Stimulated activated CD8-positive, alpha-beta memory T cell treated with anti-CD3 and anti-CD28 coated beads, Interleukin-12 subunit alpha, Interleukin-12 subunit beta, amount 100 ng/mL, for 24 hours (primary cell): ENCODE measurements at regions not wholly inside any gene's neighbourhood (a gene's known extent, or its start where the extent isn't known, plus 50 kb on each side); places are given as distances from the start of the nearest gene placed in this dataset.
A peak's percentile ranks its signal among the peaks of the same experiment; 100 is the strongest.

Source experiments
- DNase-seq: peaks from one replicate; pipeline ENCODE4 v3.0.0-alpha.2; 2020; ENCODE audit errors: extremely low read depth

GRCh38 chr10:78559661-78560340, 509.0 kb upstream of the ZMIZ1 start:
- DNase-seq = no peak

DNA sequence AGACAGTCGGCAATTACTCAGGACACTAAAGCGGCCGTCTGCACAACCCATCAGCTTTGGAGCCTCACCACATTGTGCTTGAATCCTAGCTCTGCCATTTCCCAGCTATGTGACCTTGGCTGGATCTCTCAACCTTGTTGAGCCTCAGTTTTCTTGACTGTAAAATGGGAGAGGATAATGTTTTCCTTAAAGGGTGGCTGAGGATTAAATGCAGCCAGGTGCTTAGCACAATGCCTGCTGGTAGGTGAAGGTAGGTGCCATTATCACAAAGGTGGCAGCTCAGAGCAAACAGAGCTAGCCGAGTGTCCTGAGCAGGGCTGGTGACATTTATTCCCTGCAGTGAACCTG, 508.5 kb upstream of the ZMIZ1 start:
- no peak for DNase-seq

GRCh38 chr10:78563314-78563713, 505.5 kb upstream of the ZMIZ1 start:
- no peak for DNase-seq

- DNase-seq = no peak
Measured at GRCh38 chr10:78565841-78566240, 502.9 kb upstream of the ZMIZ1 start.

DNA sequence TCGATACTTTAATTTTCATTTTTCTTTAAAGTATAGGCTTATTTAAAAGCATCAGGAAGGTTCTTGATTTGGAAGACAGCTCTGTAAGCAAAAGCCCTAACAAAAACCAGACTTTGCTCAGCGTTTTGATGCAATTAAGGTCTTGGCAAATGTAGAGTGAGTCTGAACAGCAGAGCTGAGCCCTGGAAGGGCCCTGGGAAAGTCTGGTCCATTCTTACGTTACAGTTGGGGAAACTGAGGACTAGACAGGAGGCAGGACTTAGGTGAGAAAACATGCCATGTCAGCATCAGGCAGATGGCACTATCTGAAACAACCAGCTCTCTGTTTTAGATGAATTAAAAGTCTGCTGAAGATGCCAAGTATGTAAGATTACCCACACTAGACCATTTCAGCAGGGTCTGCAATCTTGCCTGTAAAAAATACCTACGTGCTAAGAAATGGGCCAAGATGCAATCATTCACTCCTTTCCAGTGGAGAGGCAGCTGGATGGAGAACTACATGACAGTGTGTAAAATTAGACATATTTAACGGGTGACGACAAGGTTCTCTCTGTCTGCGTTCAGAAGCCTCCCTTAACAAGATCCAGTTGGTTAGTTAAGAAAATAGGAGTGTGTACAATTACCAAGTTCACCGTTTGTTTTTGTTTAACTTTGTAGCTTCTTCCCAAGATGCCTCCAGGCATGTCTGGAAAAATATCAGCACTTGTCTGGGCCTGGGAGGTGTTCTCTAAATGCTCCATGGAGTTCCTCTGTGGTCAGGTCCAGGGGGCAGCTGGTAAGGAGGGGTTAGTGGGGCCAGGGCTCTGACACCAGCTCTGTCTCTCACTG, 502.3 kb upstream of the ZMIZ1 start:
- no peak for DNase-seq

- DNase-seq = no peak
Measured at GRCh38 chr10:78567680-78568455, 500.9 kb upstream of the ZMIZ1 start.

GRCh38 chr10:78568620-78569019, 500.1 kb upstream of the ZMIZ1 start:
- no peak for DNase-seq

GRCh38 chr10:78570633-78571235, 498.0 kb upstream of the ZMIZ1 start:
- DNase-seq = no peak

- DNase-seq = no peak
Measured at GRCh38 chr10:78571286-78571685, 497.5 kb upstream of the ZMIZ1 start.

DNA sequence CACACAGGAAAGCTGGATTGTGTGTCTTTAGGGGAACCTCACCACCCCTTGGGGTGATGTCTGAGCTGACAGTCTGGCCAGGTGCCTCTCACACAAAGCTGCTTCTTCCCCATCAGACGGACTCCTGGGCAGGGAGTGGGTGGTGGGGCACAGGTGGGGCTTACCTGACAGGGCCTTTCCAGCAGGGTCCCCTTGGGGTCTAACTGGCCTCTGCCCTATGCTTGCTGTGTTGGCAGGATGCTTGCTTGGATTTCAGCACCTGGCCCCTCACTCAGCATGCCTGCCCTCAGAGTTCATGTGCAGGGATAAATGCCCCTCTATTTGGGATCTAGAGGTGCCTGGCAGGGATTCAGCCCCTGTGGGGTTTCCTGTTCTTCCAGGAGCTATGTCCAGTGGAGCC, 496.9 kb upstream of the ZMIZ1 start:
- DNase-seq = no peak

DNA sequence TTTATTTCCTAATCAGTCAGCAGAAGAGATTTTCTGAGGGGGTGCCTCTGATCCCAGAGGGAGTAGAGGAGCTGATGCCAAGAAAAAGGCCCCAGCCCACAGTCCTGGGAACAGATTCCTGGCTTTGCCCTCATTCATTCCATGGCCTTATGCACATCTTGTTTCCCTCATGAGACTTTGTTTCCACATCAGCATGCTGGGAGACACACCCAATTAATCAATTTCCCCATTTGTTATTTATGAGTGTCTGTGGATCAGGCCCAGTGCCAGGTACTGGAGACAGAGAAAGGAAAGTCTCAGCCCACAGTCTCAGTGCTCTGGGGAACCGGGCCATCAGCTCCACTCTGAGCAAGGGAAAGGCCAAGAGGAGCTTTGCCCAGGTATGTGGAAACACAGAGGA, 496.2 kb upstream of the ZMIZ1 start:
- no peak for DNase-seq

GRCh38 chr10:78574547-78574946, 494.2 kb upstream of the ZMIZ1 start:
- DNase-seq = no peak

DNA sequence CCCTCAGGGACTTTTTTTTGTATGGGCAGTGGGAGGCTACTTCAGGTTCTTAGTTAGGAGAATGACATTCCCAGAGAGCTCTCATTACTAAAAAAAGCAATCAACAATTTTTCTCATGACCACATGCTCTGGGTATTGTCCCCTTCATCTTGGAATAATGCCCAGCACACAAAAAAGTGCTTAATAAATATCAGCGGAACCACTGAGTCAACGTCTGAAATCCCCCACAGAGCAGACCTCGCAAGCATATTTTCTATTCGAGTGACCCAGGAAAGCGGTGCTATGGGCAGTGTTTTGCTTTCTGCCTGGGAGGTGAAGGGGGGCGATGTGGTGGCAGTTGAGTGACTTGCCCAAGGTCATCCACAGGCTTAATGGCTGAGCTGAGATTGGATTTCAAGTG, 493.4 kb upstream of the ZMIZ1 start:
- DNase-seq = no peak

DNA sequence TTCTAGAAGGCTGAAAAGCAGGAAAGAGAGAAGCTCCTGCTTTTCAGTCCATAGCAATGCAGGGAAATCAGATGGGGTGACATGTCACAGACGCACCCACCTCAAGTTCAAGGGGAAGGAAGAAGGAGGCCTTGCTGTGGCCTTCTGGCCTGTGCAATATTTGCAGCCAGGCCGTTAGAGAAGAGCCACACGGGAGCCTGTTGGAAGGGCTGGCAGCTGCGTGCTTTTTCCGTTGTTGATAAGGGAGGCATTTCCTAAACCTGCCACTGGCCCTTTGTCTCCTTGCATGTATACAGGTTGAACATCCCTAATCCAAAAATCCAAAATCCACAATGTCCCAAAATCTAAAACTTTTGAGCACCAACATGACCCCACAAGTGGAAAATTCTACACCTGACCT, 492.5 kb upstream of the ZMIZ1 start:
- no peak for DNase-seq

DNA sequence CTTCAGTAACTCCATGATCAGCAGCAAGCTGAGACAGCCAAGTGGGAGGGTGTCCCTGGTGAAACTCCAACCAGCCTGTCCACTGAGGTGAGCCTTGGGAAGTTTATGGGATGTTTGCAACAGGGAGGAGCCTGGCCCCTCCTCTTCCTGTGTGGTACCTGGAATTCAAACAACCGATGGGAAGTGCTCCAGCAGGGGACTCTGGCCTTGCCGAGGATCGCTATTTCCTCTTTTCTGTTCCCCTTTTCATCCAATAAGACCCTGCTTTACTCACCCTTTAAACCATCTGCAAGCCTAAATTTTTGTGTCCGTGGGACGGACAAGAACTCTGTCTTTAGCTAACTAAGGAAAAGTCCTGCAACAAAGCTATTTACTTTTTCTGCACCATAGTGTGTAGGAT, 491.1 kb upstream of the ZMIZ1 start:
- no peak for DNase-seq

DNA sequence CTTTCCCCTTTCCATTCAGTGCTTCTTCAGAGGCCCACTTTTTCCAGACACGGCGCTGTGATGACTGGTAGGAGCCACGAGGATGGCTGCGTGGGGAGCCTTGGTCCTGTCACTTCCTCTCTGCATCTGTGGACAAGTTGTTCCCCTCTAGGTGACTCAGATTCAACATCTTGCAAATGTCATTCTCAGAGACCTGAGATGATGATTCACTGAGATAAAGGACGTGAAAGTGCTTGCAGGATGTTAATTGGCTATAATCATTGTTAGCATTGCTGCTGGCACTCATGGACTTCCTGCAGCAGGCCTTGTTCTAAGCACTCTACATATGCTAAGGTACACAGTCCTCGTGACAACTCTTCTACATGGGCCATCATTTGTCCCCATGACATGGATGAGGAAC, 489.8 kb upstream of the ZMIZ1 start:
- DNase-seq = peak; percentile 5

DNA sequence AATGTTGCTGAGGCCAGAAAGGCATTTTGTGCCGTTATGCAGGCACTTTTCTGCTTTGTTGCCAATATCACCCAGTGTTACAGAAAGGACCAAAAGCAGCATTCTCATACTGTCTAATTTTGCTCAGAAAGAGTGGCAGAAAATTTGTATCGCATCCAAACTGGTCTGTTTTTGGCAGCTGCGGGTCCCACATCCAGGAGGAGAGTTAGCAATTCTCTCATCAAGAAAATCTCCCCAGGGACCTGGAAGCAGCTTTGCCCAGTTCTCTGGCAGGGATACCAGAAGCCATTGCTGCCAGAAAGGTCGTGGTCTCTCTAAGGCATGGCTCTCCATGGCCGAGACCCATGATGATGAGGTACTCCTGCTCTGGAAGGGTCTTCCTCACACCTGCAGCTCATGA, 489.2 kb upstream of the ZMIZ1 start:
- no peak for DNase-seq

DNA sequence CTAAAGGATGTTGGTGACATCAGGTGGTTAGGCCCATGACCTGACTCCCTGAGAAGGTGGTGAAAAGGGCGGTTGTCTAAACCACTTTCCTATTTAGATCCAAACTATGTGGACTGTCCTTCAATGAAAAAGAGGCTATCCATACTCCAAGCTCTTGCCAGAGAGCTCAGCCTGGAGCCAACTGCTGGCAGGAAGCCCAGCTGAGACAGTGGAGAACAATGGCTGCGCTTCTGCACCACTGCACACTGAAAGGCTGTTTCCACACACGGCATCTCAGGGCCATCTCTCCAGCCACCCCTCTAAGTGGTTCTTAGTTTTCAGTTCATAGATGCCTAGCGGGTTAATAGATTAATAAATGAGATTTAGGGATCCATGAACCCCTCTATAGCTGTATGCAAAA, 488.8 kb upstream of the ZMIZ1 start:
- DNase-seq = no peak

GRCh38 chr10:78581133-78581694, 487.6 kb upstream of the ZMIZ1 start:
- DNase-seq = no peak

DNA sequence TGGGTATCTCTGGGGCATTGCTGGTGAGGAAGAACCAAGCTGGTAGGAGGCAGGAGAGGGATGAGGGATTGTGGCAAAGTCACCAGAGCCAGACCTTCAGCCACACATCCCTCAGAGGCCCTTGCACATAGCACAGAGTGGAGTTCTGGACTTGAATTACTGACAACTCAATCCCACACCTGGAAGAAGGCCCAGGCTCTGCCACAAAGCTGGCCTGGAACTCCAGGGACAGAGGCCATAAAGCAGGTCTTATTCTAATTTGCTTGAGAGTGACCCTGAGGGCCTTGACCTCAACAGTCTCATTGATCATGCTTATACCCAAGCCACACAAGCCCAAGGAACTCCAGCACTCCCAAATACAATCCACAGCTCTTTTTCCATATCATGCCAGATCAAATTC, 486.2 kb upstream of the ZMIZ1 start:
- DNase-seq = no peak

DNA sequence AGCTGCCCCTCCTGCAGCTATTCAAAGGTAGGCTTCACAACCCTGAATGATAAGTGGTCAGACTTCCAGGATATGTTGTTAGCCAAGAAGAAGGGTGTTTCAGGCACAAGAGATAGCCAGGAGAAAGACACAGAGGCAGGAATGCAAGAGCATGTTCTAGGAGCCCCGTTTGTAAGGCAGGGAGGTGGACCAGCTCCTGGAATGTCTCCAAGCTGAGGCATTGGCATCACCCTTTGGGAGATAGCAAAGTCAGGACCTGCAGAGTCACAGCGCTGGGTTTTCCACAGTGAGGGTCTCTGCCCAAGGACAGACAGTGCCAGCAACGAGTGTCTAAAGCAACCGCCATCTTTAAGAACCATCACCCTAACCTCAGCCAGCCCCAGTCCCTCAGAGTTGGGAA, 484.5 kb upstream of the ZMIZ1 start:
- DNase-seq = no peak

DNA sequence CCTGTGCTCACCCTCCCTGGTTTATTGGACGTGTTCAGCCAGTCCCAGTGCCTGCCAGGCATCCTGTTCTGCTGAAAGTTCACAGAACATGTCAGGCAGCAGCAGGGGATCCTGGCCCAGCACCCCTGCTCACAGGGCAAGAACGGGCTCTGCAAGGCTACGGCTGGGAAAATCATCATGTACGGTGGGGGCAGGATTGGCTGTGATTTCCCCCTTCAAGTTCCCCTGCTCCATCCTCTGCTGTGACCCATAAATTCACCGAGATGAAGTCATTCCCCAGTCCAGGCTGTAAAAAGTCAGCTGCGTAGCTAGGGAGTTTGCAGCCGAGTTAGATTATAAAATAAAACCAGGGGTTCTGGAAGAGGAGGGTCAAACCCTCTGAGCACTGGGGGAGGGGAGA, 484.1 kb upstream of the ZMIZ1 start:
- DNase-seq = no peak
